ENCODE measurements at regions not wholly inside any gene's neighbourhood (a gene's known extent, or its start where the extent isn't known, plus 50 kb on each side); places are given as distances from the start of the nearest gene placed in this dataset.

GRCh38 chr20:59385480-59385879, 85.1 kb downstream of the EDN3 start (continued):
- no peak for TF ChIP-seq REST (IDR thresholded peaks at IDR 0.05; ENCODE audit: borderline replicate concordance)
- TF ChIP-seq REST (CRISPR knock-in tag; IDR thresholded peaks at IDR 0.05; ENCODE audit: low read depth) = no peak

- Histone ChIP-seq H3K4me3 (no peak overlapping the region), H2AFZ (ENCODE audit: low read depth, low read length) (no peak overlapping the region), H3K36me3 (ENCODE audit: control insufficient read depth, insufficient read depth, low read length) (no peaks in the 10 kb centered on the region), H3K4me1 (replicated peaks in 1 of 2; ENCODE audit: control insufficient read depth in 2 of 2, insufficient read depth in 2 of 2, low read length in 2 of 2) (no peaks in the 10 kb centered on the region), H3K9ac (ENCODE audit: insufficient read depth in 1 of 2, low read depth in 2 of 2, low read length in 2 of 2) (no peak overlapping the region), H3K9me1 (ENCODE audit: control insufficient read depth, insufficient read depth, low read length) (no peaks in the 10 kb centered on the region), H3K9me3 (replicated peaks; ENCODE audit: control insufficient read depth, insufficient read depth, low read depth, low read length) (no peaks in the 10 kb centered on the region), H4K20me1 (replicated peaks; ENCODE audit: control insufficient read depth, insufficient read depth, low read length) (0 out of 2 replicates have a peak, but pooled peaks cover 3% of the 10 kb centered on the region), H3K4me2 (ENCODE audit: insufficient read depth, low read length) (no peak overlapping the region), H3K79me2 (ENCODE audit: control insufficient read depth, insufficient read depth, low read length) (no peaks in the 10 kb centered on the region), H3K27me3 (ENCODE audit: control insufficient read depth in 2 of 2, insufficient read depth in 2 of 2, low read length in 2 of 2) (peaks cover 0 to 11% of the 10 kb centered on the region in 2 experiments; a peak in 1 of 5 replicates), H3K27ac (ENCODE audit: extremely low read depth, low read depth, low read length) (no peak overlapping the region)
- TF ChIP-seq ZNF79 (CRISPR knock-in tag; IDR thresholded peaks at IDR 0.05; ENCODE audit: low read depth) (no peak), GABPB1 (CRISPR knock-in tag; IDR thresholded peaks at IDR 0.05) (no peak)
- ChIA-PET POLR2A (interaction anchor here (0.5 to 0.6 kb wide), 2 partner anchors 14 to 65 kb away, joined by 3 read pairs; no protein-coding TSS in a partner anchor), CTCF (ENCODE audit: low intra/inter-chr PET ratio) (no interaction called here)
- ATAC-seq (no peak), FAIRE-seq (no peak), DNase-seq (ENCODE audit: extremely low read depth in 1 of 4, low spot score in 3 of 4) (no peak)
- in situ Hi-C loops (cut with MboI) (no loop called here), intact Hi-C loops (cut with micrococcal nuclease) (no loop called here)
- no TSS peak for BruUV-seq (replicated peaks)
- 0% methylated on average over 2 of the region's 3 CpGs for WGBS (ENCODE audit: insufficient coverage, low coverage, missing lambda C conversion rate)
Observed at GRCh38 chr20:59386809-59387208, 86.4 kb downstream of the EDN3 start.

Measured in K562 (cell line).